HFFc6 (cell line): ENCODE measurements at regions not wholly inside any gene's neighbourhood (a gene's known extent, or its start where the extent isn't known, plus 50 kb on each side); places are given as distances from the start of the nearest gene placed in this dataset.
"Not testable (repeated sequence)": the region's sequence is repeated elsewhere in the genome, so short reads cannot be mapped to it uniquely, and the experiment has no call there.

Experiments used
- DNase-seq: peaks from one replicate; pipeline ENCODE4 v3.0.0-alpha.2; 2018
- H3K27ac Mint-ChIP-seq: 2 replicates; pipeline ENCODE4 v1.8.0; 2020; ENCODE audit warnings: mild to moderate bottlenecking, mixed read lengths
- H3K27me3 Mint-ChIP-seq: 2 replicates; pipeline ENCODE4 v1.8.0; 2021; ENCODE audit warnings: mild to moderate bottlenecking, moderate library complexity, mixed read lengths; ENCODE audit not compliant: insufficient read depth
- H3K36me3 Mint-ChIP-seq: 2 replicates; pipeline ENCODE4 v1.8.0; 2021; ENCODE audit warnings: low read depth, mixed read lengths
- H3K4me1 Mint-ChIP-seq: 2 replicates; pipeline ENCODE4 v1.8.0; 2020; ENCODE audit warnings: low read depth, mixed read lengths
- H3K4me3 Mint-ChIP-seq: 2 replicates; pipeline ENCODE4 v1.8.0; 2020; ENCODE audit warnings: mild to moderate bottlenecking, moderate library complexity, mixed read lengths
- H3K9me3 Mint-ChIP-seq: 2 replicates; pipeline ENCODE4 v1.8.0; 2020; ENCODE audit warnings: mild to moderate bottlenecking, mixed read lengths
- CTCF ChIP-seq: fragments of 200-600 bp; sonication (generic); IDR thresholded peaks from 2 replicates; pipeline ENCODE4 v1.5.0; 2021; ENCODE audit warnings: antibody characterized with exemption, mild to moderate bottlenecking

GRCh38 chr20:48486065-48486464, 341.7 kb downstream of the PREX1 start:
- no peak overlapping the region for H3K27ac Mint-ChIP-seq

GRCh38 chr20:48485153-48485552, 342.6 kb downstream of the PREX1 start:
- not testable (repeated sequence) for DNase-seq, H3K9me3 Mint-ChIP-seq, H3K27ac Mint-ChIP-seq, H3K36me3 Mint-ChIP-seq, H3K4me3 Mint-ChIP-seq, H3K4me1 Mint-ChIP-seq
- H3K27me3 Mint-ChIP-seq, result peaks cover 20% of the 10 kb centered on the region

More at GRCh38 chr20:48486065-48486464, 341.7 kb downstream of the PREX1 start:
- Mint-ChIP-seq H3K9me3 (no peaks in the 10 kb centered on the region), H3K27me3 (peaks cover 19% of the 10 kb centered on the region), H3K4me1 (no peaks in the 10 kb centered on the region), H3K4me3 (no peak overlapping the region), H3K36me3 (no peaks in the 10 kb centered on the region)
- no peak for TF ChIP-seq CTCF
- DNase-seq, result no peak

- TF ChIP-seq CTCF, result no peak
- H3K9me3 Mint-ChIP-seq, result no peaks in the 10 kb centered on the region
Measured at GRCh38 chr20:48483334-48484066, 344.3 kb downstream of the PREX1 start.

GRCh38 chr20:48482790-48483189, 345.0 kb downstream of the PREX1 start:
- Mint-ChIP-seq H3K36me3 (no peaks in the 10 kb centered on the region), H3K4me1 (no peaks in the 10 kb centered on the region), H3K9me3 (no peaks in the 10 kb centered on the region), H3K27me3 (peaks cover 23% of the 10 kb centered on the region), H3K27ac (no peak overlapping the region), H3K4me3 (no peak overlapping the region)
- TF ChIP-seq CTCF, result no peak
- no peak for DNase-seq

More at GRCh38 chr20:48483334-48484066, 344.3 kb downstream of the PREX1 start:
- Mint-ChIP-seq H3K4me3 (no peak overlapping the region), H3K27me3 (peaks cover 24% of the 10 kb centered on the region), H3K4me1 (no peaks in the 10 kb centered on the region), H3K27ac (no peak overlapping the region), H3K36me3 (no peaks in the 10 kb centered on the region)
- DNase-seq, result no peak

- Mint-ChIP-seq H3K4me3 (no peak overlapping the region), H3K27me3 (peaks cover 30% of the 10 kb centered on the region), H3K27ac (no peak overlapping the region), H3K9me3 (peaks cover 8% of the 10 kb centered on the region; the same call in 1 of the 2 replicates), H3K4me1 (no peaks in the 10 kb centered on the region), H3K36me3 (no peaks in the 10 kb centered on the region; the same call in 1 of the 2 replicates)
- no peak for TF ChIP-seq CTCF
- DNase-seq, result no peak
Measured at GRCh38 chr20:48480216-48480772, 347.5 kb downstream of the PREX1 start.
